HCT116 (cell line): ENCODE measurements at regions not wholly inside any gene's neighbourhood (a gene's known extent, or its start where the extent isn't known, plus 50 kb on each side); places are given as distances from the start of the nearest gene placed in this dataset.
A peak's percentile ranks its signal among the peaks of the same experiment; 100 is the strongest.

Experiments used
- ATAC-seq: fragments of 200-7000 bp; cut with Tn5 transposase; 2 replicates; pipeline ENCODE4 v1.9.1; 2020; ENCODE audit warnings: mild to moderate bottlenecking, moderate library complexity
- BruUV-seq: library from RNA; stranded (reverse); fragments of 400-500 nt; replicated peaks from 2 replicates; lab custom pipeline; 2021; lab: Mats Ljungman, UMichigan
- CTCF ChIA-PET: fragments of 300-600 bp; sonication (Branson Sonifier 250); formaldehyde crosslinking; loops from one replicate; lab custom pipeline; 2021; ENCODE audit warnings: antibody characterized with exemption; lab: Charles Lee
- POLR2A ChIA-PET: fragments of 300-600, 350-600 bp; sonication (Branson Sonifier 250); formaldehyde crosslinking; loops from one replicate; lab custom pipeline; 2021; ENCODE audit warnings: antibody characterized with exemption; lab: Charles Lee
- RAD21 ChIA-PET, 2 experiments: fragments of 300-600 bp; sonication (Branson Sonifier 250); formaldehyde crosslinking; loops; one replicate each; lab custom pipeline; 2023; ENCODE audit warnings: low total read pairs in 2 of 2; ENCODE audit not compliant: uncharacterized antibody in 2 of 2, unreplicated experiment in 2 of 2, low non-redundant PET in 1 of 2; lab: Charles Lee
- DNase-seq: peaks from one replicate; pipeline ENCODE4 v3.0.0-alpha.2; 2010; ENCODE audit warnings: low read depth, low spot score
- H2AFZ ChIP-seq: fragments of 200-600 bp; shearing (Covaris generic), sonication (generic); 2 replicates; pipeline ENCODE4 v1.6.1; 2017; ENCODE audit warnings: low read depth, mixed run types, mixed read lengths, antibody characterized with exemption, low read length; ENCODE audit not compliant: poor library complexity, severe bottlenecking
- H3K27ac ChIP-seq: 2 replicates; pipeline ENCODE4 v1.5.1; 2012; ENCODE audit warnings: low read depth, low read length
- H3K27me3 ChIP-seq: fragments of 200-600 bp; sonication (generic); 2 replicates; pipeline ENCODE4 v1.6.1; 2016; ENCODE audit warnings: mixed run types, low read length, mixed read lengths; ENCODE audit not compliant: insufficient read depth
- H3K36me3 ChIP-seq, 2 experiments: fragments of 200-500 bp in 1 of 2; fragments of 200-600 bp in 1 of 2; sonication (Bioruptor generic) in 1 of 2; sonication (generic) in 1 of 2; 2 replicates each; pipeline versions ENCODE4 v1.5.1 to v1.6.1; 2014 to 2016; ENCODE audit warnings: low read length in 2 of 2, inconsistent platforms in 1 of 2, mixed read lengths in 1 of 2, mixed run types in 1 of 2; ENCODE audit not compliant: insufficient read depth in 2 of 2, control insufficient read depth in 1 of 2
- H3K4me1 ChIP-seq, 2 experiments: fragments of 200-600 bp in 1 of 2; sonication (generic) in 1 of 2; 2 replicates each; pipeline versions ENCODE4 v1.5.1 to v1.6.1; 2012 to 2017; ENCODE audit warnings: low read length in 2 of 2, inconsistent platforms in 1 of 2, mild to moderate bottlenecking in 1 of 2, mixed read lengths in 1 of 2, mixed run types in 1 of 2, moderate library complexity in 1 of 2; ENCODE audit not compliant: insufficient read depth in 2 of 2, control insufficient read depth in 1 of 2
- H3K4me2 ChIP-seq: fragments of 200-600 bp; sonication (generic); 2 replicates; pipeline ENCODE4 v1.6.1; 2017; ENCODE audit warnings: mixed run types, low read length, mixed read lengths
- H3K4me3 ChIP-seq, 2 experiments: fragments of 200-600 bp in 1 of 2; sonication (generic) in 1 of 2; replicated peaks in 1 of 2; 2 replicates each; pipeline ENCODE4 v1.5.1; 2011 to 2016; ENCODE audit warnings: low read length in 2 of 2, control low read depth in 1 of 2, low read depth in 1 of 2, mild to moderate bottlenecking in 1 of 2, mixed read lengths in 1 of 2, mixed run types in 1 of 2
- H3K79me2 ChIP-seq: fragments of 200-600 bp; sonication (generic); 2 replicates; pipeline ENCODE4 v1.6.1; 2017; ENCODE audit warnings: mild to moderate bottlenecking, mixed run types, low read length, moderate library complexity, mixed read lengths; ENCODE audit not compliant: insufficient read depth
- H3K9ac ChIP-seq: fragments of 200-600 bp; sonication (generic); 2 replicates; pipeline ENCODE4 v1.6.1; 2016; ENCODE audit warnings: low read length, mixed read lengths
- H3K9me2 ChIP-seq: fragments of 200-600 bp; sonication (generic), shearing (Covaris generic); 2 replicates; pipeline ENCODE4 v1.6.1; 2017; ENCODE audit warnings: mixed run types, mild to moderate bottlenecking, moderate library complexity; ENCODE audit not compliant: insufficient read depth
- H3K9me3 ChIP-seq, 2 experiments: fragments of 200-500 bp in 1 of 2; fragments of 200-600 bp in 1 of 2; sonication (Bioruptor generic) in 1 of 2; sonication (generic) in 1 of 2; 2 replicates each; pipeline ENCODE4 v1.6.1; 2014 to 2017; ENCODE audit warnings: low read length in 2 of 2, mixed read lengths in 2 of 2, inconsistent platforms in 1 of 2, low read depth in 1 of 2, mild to moderate bottlenecking in 1 of 2, mixed run types in 1 of 2, moderate library complexity in 1 of 2; ENCODE audit not compliant: control insufficient read depth in 1 of 2, insufficient read depth in 1 of 2
- H4K20me1 ChIP-seq: fragments of 200-600 bp; sonication (generic), shearing (Covaris generic); 2 replicates; pipeline ENCODE4 v1.6.1; 2017; ENCODE audit warnings: mixed run types, mild to moderate bottlenecking, moderate library complexity; ENCODE audit not compliant: insufficient read depth
- CBX3 ChIP-seq: IDR thresholded peaks from 2 replicates; pipeline ENCODE4 v1.6.1; 2012; ENCODE audit warnings: low read depth
- EGR1 ChIP-seq: IDR thresholded peaks from 2 replicates; pipeline ENCODE4 v1.6.1; 2012; ENCODE audit warnings: low read depth
- EZH2 ChIP-seq: fragments of 200-600 bp; sonication (generic); IDR thresholded peaks from 2 replicates; pipeline ENCODE4 v1.6.1; 2017; ENCODE audit warnings: antibody characterized with exemption, mixed run types
- EZH2phosphoT487 ChIP-seq: fragments of 200-600 bp; IDR thresholded peaks from 2 replicates; pipeline ENCODE4 v1.6.1; 2018; ENCODE audit warnings: antibody characterized with exemption, borderline replicate concordance
- RAD21 ChIP-seq: IDR thresholded peaks from 2 replicates; pipeline ENCODE4 v1.6.1; 2012; ENCODE audit warnings: low read depth, mild to moderate bottlenecking
- SRF ChIP-seq: IDR thresholded peaks from 2 replicates; pipeline ENCODE4 v1.6.1; 2012; ENCODE audit warnings: low read depth
- YY1 ChIP-seq: IDR thresholded peaks from 2 replicates; pipeline ENCODE4 v1.6.1; 2011; ENCODE audit warnings: low read length, low read depth, moderate library complexity, mild to moderate bottlenecking; ENCODE audit not compliant: insufficient replicate concordance; ENCODE audit errors: extremely low read depth
- ZFX ChIP-seq: fragments of 450-650 bp; IDR thresholded peaks from 2 replicates; pipeline ENCODE4 v1.6.1; 2017
- ZNF274 ChIP-seq: fragments of 200-500 bp; sonication (Bioruptor generic); IDR thresholded peaks from 2 replicates; pipeline ENCODE4 v1.6.1; 2014; ENCODE audit warnings: mild to moderate bottlenecking, low read depth, low read length, inconsistent platforms
- intact Hi-C: fragments of 100-400 bp; cut with micrococcal nuclease; formaldehyde crosslinking; loops from 2 replicates; pipeline ENCODE4 v1.10.0; 2022
- TF ChIP-seq, protein P1 (sequence below): IDR thresholded peaks from 2 replicates; pipeline ENCODE4 v1.6.1; 2012
- TF ChIP-seq, protein P2 (sequence below): IDR thresholded peaks from 2 replicates; pipeline ENCODE4 v1.6.1; 2012; ENCODE audit warnings: low read depth
- TF ChIP-seq, protein P3 (sequence below), 3 experiments: fragments of 200-600 bp in 1 of 3; sonication (generic) in 1 of 3; IDR thresholded peaks in 2 of 3; conservative IDR thresholded peaks in 1 of 3; 2 replicates each; pipeline ENCODE4 v1.5.1; 2012 to 2017; ENCODE audit warnings: low read depth in 2 of 3, low read length in 2 of 3, antibody characterized with exemption in 1 of 3, borderline replicate concordance in 1 of 3, control low read depth in 1 of 3, mild to moderate bottlenecking in 1 of 3, mixed read lengths in 1 of 3, mixed run types in 1 of 3, moderate library complexity in 1 of 3; ENCODE audit not compliant: insufficient read depth in 1 of 3

DNA sequence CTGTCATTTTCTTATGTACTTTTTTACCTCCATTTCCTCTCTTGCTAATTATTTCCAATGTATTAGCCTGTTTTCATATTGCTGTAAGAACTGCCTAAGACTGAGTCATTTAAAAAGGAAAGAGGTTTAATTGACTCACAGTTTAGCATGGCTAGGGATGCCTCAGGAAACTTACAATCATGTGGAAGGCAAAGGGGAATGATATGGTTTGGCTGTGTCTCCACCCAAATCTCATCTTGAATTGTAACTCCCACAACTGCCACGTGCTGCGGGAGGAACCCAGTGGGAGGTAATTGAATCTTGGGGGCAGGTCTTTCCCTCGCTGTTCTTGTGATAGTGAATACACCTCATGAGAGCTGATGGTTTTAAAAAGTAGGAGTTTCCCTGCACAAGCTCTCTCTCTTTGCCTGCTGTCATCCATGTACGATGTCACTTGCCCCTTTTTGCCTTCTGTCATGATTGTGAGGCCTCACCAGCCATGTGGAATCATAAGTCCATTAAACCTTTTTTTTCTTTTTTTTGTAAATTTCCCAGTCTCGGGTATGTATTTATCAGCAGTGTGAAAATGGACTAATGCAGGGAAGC is 870.0 kb upstream of the INTU start:
- POLR2A ChIA-PET = no interaction called here
- intact Hi-C loops = no loop called here
- TF ChIP-seq EZH2 (no peak), CBX3 (no peak), ZFX (no peak), EZH2phosphoT487 (no peak), SRF (no peak), ZNF274 (no peak), YY1 (no peak), RAD21 (no peak), EGR1 (no peak)
- TF ChIP-seq, protein P1, sequence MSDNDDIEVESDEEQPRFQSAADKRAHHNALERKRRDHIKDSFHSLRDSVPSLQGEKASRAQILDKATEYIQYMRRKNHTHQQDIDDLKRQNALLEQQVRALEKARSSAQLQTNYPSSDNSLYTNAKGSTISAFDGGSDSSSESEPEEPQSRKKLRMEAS = no peak
- TF ChIP-seq, protein P2, sequence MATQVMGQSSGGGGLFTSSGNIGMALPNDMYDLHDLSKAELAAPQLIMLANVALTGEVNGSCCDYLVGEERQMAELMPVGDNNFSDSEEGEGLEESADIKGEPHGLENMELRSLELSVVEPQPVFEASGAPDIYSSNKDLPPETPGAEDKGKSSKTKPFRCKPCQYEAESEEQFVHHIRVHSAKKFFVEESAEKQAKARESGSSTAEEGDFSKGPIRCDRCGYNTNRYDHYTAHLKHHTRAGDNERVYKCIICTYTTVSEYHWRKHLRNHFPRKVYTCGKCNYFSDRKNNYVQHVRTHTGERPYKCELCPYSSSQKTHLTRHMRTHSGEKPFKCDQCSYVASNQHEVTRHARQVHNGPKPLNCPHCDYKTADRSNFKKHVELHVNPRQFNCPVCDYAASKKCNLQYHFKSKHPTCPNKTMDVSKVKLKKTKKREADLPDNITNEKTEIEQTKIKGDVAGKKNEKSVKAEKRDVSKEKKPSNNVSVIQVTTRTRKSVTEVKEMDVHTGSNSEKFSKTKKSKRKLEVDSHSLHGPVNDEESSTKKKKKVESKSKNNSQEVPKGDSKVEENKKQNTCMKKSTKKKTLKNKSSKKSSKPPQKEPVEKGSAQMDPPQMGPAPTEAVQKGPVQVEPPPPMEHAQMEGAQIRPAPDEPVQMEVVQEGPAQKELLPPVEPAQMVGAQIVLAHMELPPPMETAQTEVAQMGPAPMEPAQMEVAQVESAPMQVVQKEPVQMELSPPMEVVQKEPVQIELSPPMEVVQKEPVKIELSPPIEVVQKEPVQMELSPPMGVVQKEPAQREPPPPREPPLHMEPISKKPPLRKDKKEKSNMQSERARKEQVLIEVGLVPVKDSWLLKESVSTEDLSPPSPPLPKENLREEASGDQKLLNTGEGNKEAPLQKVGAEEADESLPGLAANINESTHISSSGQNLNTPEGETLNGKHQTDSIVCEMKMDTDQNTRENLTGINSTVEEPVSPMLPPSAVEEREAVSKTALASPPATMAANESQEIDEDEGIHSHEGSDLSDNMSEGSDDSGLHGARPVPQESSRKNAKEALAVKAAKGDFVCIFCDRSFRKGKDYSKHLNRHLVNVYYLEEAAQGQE = no peak
- TF ChIP-seq, protein P3, sequence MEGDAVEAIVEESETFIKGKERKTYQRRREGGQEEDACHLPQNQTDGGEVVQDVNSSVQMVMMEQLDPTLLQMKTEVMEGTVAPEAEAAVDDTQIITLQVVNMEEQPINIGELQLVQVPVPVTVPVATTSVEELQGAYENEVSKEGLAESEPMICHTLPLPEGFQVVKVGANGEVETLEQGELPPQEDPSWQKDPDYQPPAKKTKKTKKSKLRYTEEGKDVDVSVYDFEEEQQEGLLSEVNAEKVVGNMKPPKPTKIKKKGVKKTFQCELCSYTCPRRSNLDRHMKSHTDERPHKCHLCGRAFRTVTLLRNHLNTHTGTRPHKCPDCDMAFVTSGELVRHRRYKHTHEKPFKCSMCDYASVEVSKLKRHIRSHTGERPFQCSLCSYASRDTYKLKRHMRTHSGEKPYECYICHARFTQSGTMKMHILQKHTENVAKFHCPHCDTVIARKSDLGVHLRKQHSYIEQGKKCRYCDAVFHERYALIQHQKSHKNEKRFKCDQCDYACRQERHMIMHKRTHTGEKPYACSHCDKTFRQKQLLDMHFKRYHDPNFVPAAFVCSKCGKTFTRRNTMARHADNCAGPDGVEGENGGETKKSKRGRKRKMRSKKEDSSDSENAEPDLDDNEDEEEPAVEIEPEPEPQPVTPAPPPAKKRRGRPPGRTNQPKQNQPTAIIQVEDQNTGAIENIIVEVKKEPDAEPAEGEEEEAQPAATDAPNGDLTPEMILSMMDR (IDR thresholded peaks at IDR 0.05 in 2 of 3, conservative IDR thresholded peaks at IDR 0.05 in 1 of 3; ENCODE audit: borderline replicate concordance in 1 of 3, insufficient read depth in 1 of 3, low read depth in 2 of 3, low read length in 2 of 3) = no peak
- TF ChIP-seq, all 23 proteins: peak for 0
- no peaks in the 10 kb centered on the region for H4K20me1 ChIP-seq
- BruUV-seq = no TSS peak
- no peak for DNase-seq
- H2AFZ ChIP-seq = peak overlapping the region; percentile 64
- no peaks in the 10 kb centered on the region for H3K79me2 ChIP-seq
- no peak overlapping the region for H3K4me3 ChIP-seq
- no peaks in the 10 kb centered on the region for H3K36me3 ChIP-seq
- no peak overlapping the region for H3K9ac ChIP-seq
- CTCF ChIA-PET = no interaction called here
- H3K9me2 ChIP-seq = peaks cover 4% of the 10 kb centered on the region; the same call in 1 of the 2 replicates
- H3K9me3 ChIP-seq = no peaks in the 10 kb centered on the region
- H3K27me3 ChIP-seq = no peaks in the 10 kb centered on the region
- no peak overlapping the region for H3K4me2 ChIP-seq
- ATAC-seq = no peak
- RAD21 ChIA-PET = no interaction called here
- H3K27ac ChIP-seq = no peak overlapping the region
- no peaks in the 10 kb centered on the region for H3K4me1 ChIP-seq
